SK-N-SH (cell line): ENCODE measurements at regions not wholly inside any gene's neighbourhood (a gene's known extent, or its start where the extent isn't known, plus 50 kb on each side); places are given as distances from the start of the nearest gene placed in this dataset.
A peak's percentile ranks its signal among the peaks of the same experiment; 100 is the strongest.

Experiments
- CHD2 ChIP-seq: fragments of 150-350 bp; IDR thresholded peaks from 2 replicates; pipeline ENCODE4 v1.6.1; 2018; ENCODE audit warnings: low read length; ENCODE audit not compliant: partially characterized antibody
- CTCF ChIP-seq: fragments of 200-600 bp; sonication (generic); IDR thresholded peaks from 2 replicates; pipeline ENCODE4 v1.6.1; 2017; ENCODE audit warnings: antibody characterized with exemption, mild to moderate bottlenecking, moderate library complexity
- EP300 ChIP-seq, 2 experiments: IDR thresholded peaks; 2 replicates each; pipeline versions ENCODE4 v1.4.0 to v1.6.1; 2012; ENCODE audit warnings: borderline replicate concordance in 1 of 2, low read depth in 1 of 2, low read length in 1 of 2
- FOXM1 ChIP-seq: IDR thresholded peaks from 2 replicates; pipeline ENCODE4 v1.4.0; 2012; ENCODE audit warnings: low read depth, mild to moderate bottlenecking
- IRF3 ChIP-seq: fragments of 150-350 bp; IDR thresholded peaks from 2 replicates; pipeline ENCODE4 v1.6.1; 2016; ENCODE audit warnings: mild to moderate bottlenecking, low read depth, low read length
- POLR2AphosphoS5 ChIP-seq: IDR thresholded peaks from 2 replicates; pipeline ENCODE4 v1.6.1; 2012; ENCODE audit warnings: low read depth, low read length
- SMC3 ChIP-seq: IDR thresholded peaks from 2 replicates; pipeline ENCODE4 v1.6.1; 2012; ENCODE audit warnings: low read depth, low read length, improper control_type of control experiment
- TAF1 ChIP-seq: IDR thresholded peaks from 2 replicates; pipeline ENCODE4 v1.6.1; 2012; ENCODE audit warnings: low read depth, mild to moderate bottlenecking, low read length, moderate library complexity, borderline replicate concordance

GRCh38 chrX:94107981-94108380 is 434.0 kb downstream of the FAM133A start:
- TF ChIP-seq FOXM1 (no peak), IRF3 (no peak), EP300 (IDR thresholded peaks at IDR 0.05; ENCODE audit: borderline replicate concordance in 1 of 2, low read depth in 1 of 2, low read length in 1 of 2) (no peak), CTCF (peak; percentile 59), TAF1 (no peak), POLR2AphosphoS5 (no peak), CHD2 (no peak), SMC3 (no peak)
